ENCODE measurements at regions not wholly inside any gene's neighbourhood (a gene's known extent, or its start where the extent isn't known, plus 50 kb on each side); places are given as distances from the start of the nearest gene placed in this dataset.

- H3K27ac Mint-ChIP-seq = peak overlapping the region; percentile 95
- H3K36me3 Mint-ChIP-seq (ENCODE audit: low read depth) = peaks cover 10% of the 10 kb centered on the region
Measured at GRCh38 chr19:46953955-46954501, 65.6 kb upstream of the NPAS1 start.

GRCh38 chr19:46954502-46954992 is 65.1 kb upstream of the NPAS1 start:
- Mint-ChIP-seq H3K4me3 (peak overlapping the region; percentile 78), H3K4me1 (ENCODE audit: low read depth) (peaks cover 77% of the 10 kb centered on the region), H3K9me3 (no peaks in the 10 kb centered on the region), H3K27me3 (no peaks in the 10 kb centered on the region), H3K27ac (peak overlapping the region; percentile 95), H3K36me3 (ENCODE audit: low read depth) (peaks cover 10% of the 10 kb centered on the region)
- DNase-seq = no peak

More at GRCh38 chr19:46953955-46954501, 65.6 kb upstream of the NPAS1 start:
- no peaks in the 10 kb centered on the region for H3K27me3 Mint-ChIP-seq
- no peaks in the 10 kb centered on the region for H3K9me3 Mint-ChIP-seq
- H3K4me3 Mint-ChIP-seq = no peak overlapping the region
- H3K4me1 Mint-ChIP-seq (ENCODE audit: low read depth) = peaks cover 79% of the 10 kb centered on the region
- DNase-seq = no peak

- H3K27ac Mint-ChIP-seq = peak overlapping the region; percentile 95
- peaks cover 76% of the 10 kb centered on the region for H3K4me1 Mint-ChIP-seq (ENCODE audit: low read depth)
- H3K9me3 Mint-ChIP-seq = no peaks in the 10 kb centered on the region
- DNase-seq = no peak
- no peaks in the 10 kb centered on the region for H3K27me3 Mint-ChIP-seq
- H3K4me3 Mint-ChIP-seq = peak overlapping the region; percentile 78
- H3K36me3 Mint-ChIP-seq (ENCODE audit: low read depth) = peaks cover 7% of the 10 kb centered on the region
Measured at GRCh38 chr19:46954993-46955812, 64.4 kb upstream of the NPAS1 start.

- peak overlapping the region; percentile 78 for H3K4me3 Mint-ChIP-seq
- H3K36me3 Mint-ChIP-seq (ENCODE audit: low read depth) = peaks cover 3% of the 10 kb centered on the region
- H3K4me1 Mint-ChIP-seq (ENCODE audit: low read depth) = peaks cover 69% of the 10 kb centered on the region
- no peaks in the 10 kb centered on the region for H3K27me3 Mint-ChIP-seq
- no peak for DNase-seq
- H3K27ac Mint-ChIP-seq = peak overlapping the region; percentile 95
- H3K9me3 Mint-ChIP-seq = no peaks in the 10 kb centered on the region
Measured at GRCh38 chr19:46955813-46956371, 63.7 kb upstream of the NPAS1 start.

GRCh38 chr19:46958532-46958931 is 61.1 kb upstream of the NPAS1 start:
- Mint-ChIP-seq H3K4me1 (ENCODE audit: low read depth) (peaks cover 63% of the 10 kb centered on the region), H3K27ac (peak overlapping the region; percentile 84), H3K27me3 (no peaks in the 10 kb centered on the region), H3K36me3 (ENCODE audit: low read depth) (no peaks in the 10 kb centered on the region), H3K9me3 (no peaks in the 10 kb centered on the region), H3K4me3 (peak overlapping the region; percentile 39)
- no peak for DNase-seq

GRCh38 chr19:46959894-46960556 is 59.6 kb upstream of the NPAS1 start:
- Mint-ChIP-seq H3K9me3 (no peaks in the 10 kb centered on the region), H3K27ac (no peak overlapping the region), H3K27me3 (no peaks in the 10 kb centered on the region), H3K4me1 (ENCODE audit: low read depth) (peaks cover 49% of the 10 kb centered on the region), H3K4me3 (no peak overlapping the region), H3K36me3 (ENCODE audit: low read depth) (peaks cover 2% of the 10 kb centered on the region)
- DNase-seq = no peak

GRCh38 chr19:46962030-46962570 is 57.5 kb upstream of the NPAS1 start:
- no peak overlapping the region for H3K4me3 Mint-ChIP-seq

GRCh38 chr19:46963093-46963734 is 56.4 kb upstream of the NPAS1 start:
- H3K9me3 Mint-ChIP-seq = no peaks in the 10 kb centered on the region
- DNase-seq = no peak
- H3K36me3 Mint-ChIP-seq (ENCODE audit: low read depth) = peaks cover 6% of the 10 kb centered on the region
- H3K27me3 Mint-ChIP-seq = no peaks in the 10 kb centered on the region
- H3K4me3 Mint-ChIP-seq = peak overlapping the region; percentile 23
- H3K4me1 Mint-ChIP-seq (ENCODE audit: low read depth) = peaks cover 47% of the 10 kb centered on the region
- H3K27ac Mint-ChIP-seq = peak overlapping the region; percentile 75

More at GRCh38 chr19:46962030-46962570, 57.5 kb upstream of the NPAS1 start:
- Mint-ChIP-seq H3K4me1 (ENCODE audit: low read depth) (peaks cover 41% of the 10 kb centered on the region), H3K27ac (peak overlapping the region; percentile 75), H3K9me3 (no peaks in the 10 kb centered on the region), H3K36me3 (ENCODE audit: low read depth) (peaks cover 6% of the 10 kb centered on the region), H3K27me3 (no peaks in the 10 kb centered on the region)
- DNase-seq = no peak

GRCh38 chr19:46967578-46968032 is 52.0 kb upstream of the NPAS1 start:
- Mint-ChIP-seq H3K36me3 (ENCODE audit: low read depth) (peaks cover 19% of the 10 kb centered on the region), H3K27ac (peak overlapping the region; percentile 15), H3K4me3 (peak overlapping the region; percentile 35), H3K9me3 (no peaks in the 10 kb centered on the region), H3K27me3 (no peaks in the 10 kb centered on the region), H3K4me1 (ENCODE audit: low read depth) (peaks cover 30% of the 10 kb centered on the region)
- DNase-seq = no peak
